H1 (cell line): ENCODE measurements at regions not wholly inside any gene's neighbourhood (a gene's known extent, or its start where the extent isn't known, plus 50 kb on each side); places are given as distances from the start of the nearest gene placed in this dataset.

Experiments used
- CTCF ChIA-PET: fragments of 300-600 bp; sonication (Branson Sonifier 250); formaldehyde crosslinking; loops from one replicate; lab custom pipeline; 2021; ENCODE audit not compliant: partially characterized antibody; lab: Charles Lee
- POLR2A ChIA-PET: fragments of 300-600 bp; sonication (Branson Sonifier 250); formaldehyde crosslinking; loops from one replicate; lab custom pipeline; 2021; ENCODE audit warnings: inconsistent platforms; ENCODE audit not compliant: partially characterized antibody; lab: Charles Lee
- DNase-seq, 2 experiments: peaks; one replicate each; pipeline versions ENCODE4 v3.0.0 to v3.0.0-alpha.2; 2010 to 2022; ENCODE audit warnings: low spot score in 2 of 2, low read depth in 1 of 2, mixed read lengths in 1 of 2
- FAIRE-seq: peaks from 2 replicates; lab custom pipeline; 2011; peaks lifted over from hg19 to GRCh38; lab: Jason Lieb, UNC
- H2AFZ ChIP-seq: 2 replicates; pipeline ENCODE4 v1.8.1; 2012; ENCODE audit warnings: low read length, inconsistent platforms
- H2AK5ac ChIP-seq: 2 replicates; pipeline ENCODE4 v1.6.1; 2013; ENCODE audit warnings: low read depth, low read length
- H2BK120ac ChIP-seq: replicated peaks from 2 replicates; pipeline ENCODE3; 2013; ENCODE audit warnings: low read depth, low read length, inconsistent platforms
- H2BK12ac ChIP-seq: 2 replicates; pipeline ENCODE4 v1.6.1; 2013; ENCODE audit warnings: low read depth, low read length
- H2BK15ac ChIP-seq: 2 replicates; pipeline ENCODE4 v1.6.1; 2013; ENCODE audit warnings: low read length
- H2BK20ac ChIP-seq: 2 replicates; pipeline ENCODE4 v1.6.1; 2013; ENCODE audit warnings: low read length
- H2BK5ac ChIP-seq: 2 replicates; pipeline ENCODE4 v1.6.1; 2013; ENCODE audit warnings: low read depth, low read length
- H3K14ac ChIP-seq: 2 replicates; pipeline ENCODE4 v1.6.1; 2013; ENCODE audit warnings: inconsistent platforms; ENCODE audit not compliant: insufficient read length
- H3K18ac ChIP-seq: 2 replicates; pipeline ENCODE4 v1.6.1; 2013; ENCODE audit warnings: low read length; ENCODE audit errors: extremely low read depth
- H3K23ac ChIP-seq: 2 replicates; pipeline ENCODE4 v1.6.1; 2013; ENCODE audit warnings: inconsistent platforms; ENCODE audit not compliant: insufficient read length
- H3K23me2 ChIP-seq: 2 replicates; pipeline ENCODE4 v1.6.1; 2013; ENCODE audit warnings: low read depth, low read length
- H3K27ac ChIP-seq: 2 replicates; pipeline ENCODE4 v1.6.1; 2011; ENCODE audit warnings: low read depth, low read length, inconsistent platforms
- H3K27me3 ChIP-seq, 4 experiments: replicated peaks in 1 of 4; 1 replicate in 1 of 4; 2 replicates in 3 of 4; pipeline versions ENCODE4 v1.6.1 to v1.8.1; 2011 to 2013; ENCODE audit warnings: low read length in 3 of 4, mild to moderate bottlenecking in 3 of 4, inconsistent platforms in 2 of 4, mixed read lengths in 2 of 4, moderate library complexity in 1 of 4; ENCODE audit not compliant: control insufficient read depth in 3 of 4, insufficient read depth in 3 of 4; ENCODE audit errors: extremely low read depth in 1 of 4
- H3K36me3 ChIP-seq, 4 experiments: 2 replicates each; pipeline versions ENCODE4 v1.6.1 to v1.8.1; 2011 to 2013; ENCODE audit warnings: mild to moderate bottlenecking in 4 of 4, low read length in 3 of 4, moderate library complexity in 2 of 4, control low read depth in 1 of 4, inconsistent platforms in 1 of 4; ENCODE audit not compliant: insufficient read depth in 4 of 4, control insufficient read depth in 2 of 4
- H3K4ac ChIP-seq: replicated peaks from 2 replicates; pipeline ENCODE3; 2013; ENCODE audit warnings: low read length, low read depth, mixed read lengths, inconsistent platforms; ENCODE audit not compliant: insufficient read length
- H3K4me1 ChIP-seq, 4 experiments: replicated peaks in 1 of 4; 1 replicate in 1 of 4; 2 replicates in 3 of 4; pipeline versions ENCODE4 v1.6.1 to v1.8.1; 2011 to 2013; ENCODE audit warnings: low read length in 3 of 4, inconsistent platforms in 2 of 4, mixed read lengths in 1 of 4; ENCODE audit not compliant: insufficient read depth in 4 of 4, control insufficient read depth in 3 of 4
- H3K4me2 ChIP-seq, 2 experiments: 2 replicates each; pipeline versions ENCODE4 v1.6.1 to v1.8.1; 2011 to 2013; ENCODE audit warnings: low read depth in 2 of 2, low read length in 2 of 2, control low read depth in 1 of 2, inconsistent platforms in 1 of 2, mild to moderate bottlenecking in 1 of 2; ENCODE audit not compliant: insufficient read depth in 1 of 2
- H3K4me3 ChIP-seq, 4 experiments: fragments of 200-600, 300-600 bp in 1 of 4; sonication (generic), shearing (Covaris generic), sonication (Bioruptor Twin) in 1 of 4; 2 replicates each; pipeline versions ENCODE4 v1.5.1 to v1.8.1; 2011 to 2016; ENCODE audit warnings: low read length in 4 of 4, low read depth in 3 of 4, control low read depth in 2 of 4, inconsistent platforms in 2 of 4, mild to moderate bottlenecking in 2 of 4, mixed read lengths in 1 of 4, moderate library complexity in 1 of 4; ENCODE audit not compliant: insufficient read depth in 2 of 4; ENCODE audit errors: extremely low read depth in 1 of 4
- H3K56ac ChIP-seq: replicated peaks from 2 replicates; pipeline ENCODE3; 2013; ENCODE audit warnings: low read depth, mild to moderate bottlenecking, mixed read lengths, low read length, inconsistent platforms; ENCODE audit not compliant: insufficient read length
- H3K79me1 ChIP-seq: 2 replicates; pipeline ENCODE4 v1.6.1; 2013; ENCODE audit warnings: low read depth, low read length, control low read depth
- H3K79me2 ChIP-seq, 2 experiments: 2 replicates each; pipeline versions ENCODE4 v1.6.1 to v1.8.1; 2012 to 2013; ENCODE audit warnings: low read length in 2 of 2, mild to moderate bottlenecking in 2 of 2, inconsistent platforms in 1 of 2; ENCODE audit not compliant: insufficient read depth in 2 of 2, control insufficient read depth in 1 of 2
- H3K9ac ChIP-seq, 4 experiments: replicated peaks in 1 of 4; 1 replicate in 1 of 4; 2 replicates in 3 of 4; pipeline versions ENCODE4 v1.6.1 to v1.8.1; 2011 to 2013; ENCODE audit warnings: low read depth in 3 of 4, low read length in 3 of 4, control low read depth in 2 of 4, mild to moderate bottlenecking in 2 of 4, moderate library complexity in 2 of 4, inconsistent platforms in 1 of 4; ENCODE audit errors: extremely low read depth in 1 of 4
- H3K9me3 ChIP-seq, 2 experiments: 2 replicates each; pipeline versions ENCODE4 v1.6.1 to v1.8.1; 2012 to 2013; ENCODE audit warnings: mild to moderate bottlenecking in 2 of 2, moderate library complexity in 2 of 2, control low read depth in 1 of 2, inconsistent platforms in 1 of 2, low read depth in 1 of 2, low read length in 1 of 2, mixed read lengths in 1 of 2; ENCODE audit not compliant: insufficient read depth in 2 of 2
- H4K20me1 ChIP-seq, 2 experiments: replicated peaks in 1 of 2; 2 replicates each; pipeline versions ENCODE3 to v1.8.1; 2011 to 2013; ENCODE audit warnings: inconsistent platforms in 2 of 2, low read length in 2 of 2, mild to moderate bottlenecking in 1 of 2; ENCODE audit not compliant: insufficient read depth in 2 of 2, control insufficient read depth in 1 of 2
- H4K5ac ChIP-seq: 2 replicates; pipeline ENCODE4 v1.6.1; 2013; ENCODE audit warnings: low read length, low read depth, mixed read lengths, inconsistent platforms; ENCODE audit not compliant: insufficient read length
- H4K8ac ChIP-seq: 2 replicates; pipeline ENCODE4 v1.8.0; 2013; ENCODE audit warnings: mild to moderate bottlenecking, moderate library complexity, low read length, inconsistent platforms; ENCODE audit not compliant: insufficient read depth; ENCODE audit errors: extremely low read depth
- H4K91ac ChIP-seq: replicated peaks from 2 replicates; pipeline ENCODE3; 2013; ENCODE audit warnings: low read length, mixed read lengths, inconsistent platforms; ENCODE audit not compliant: insufficient read length
- CBX5 ChIP-seq: fragments of 300-800, 300-1000 bp; sonication (generic); IDR thresholded peaks from 2 replicates; pipeline ENCODE4 v1.7.1; 2016; ENCODE audit warnings: antibody characterized with exemption, low read length, low read depth
- CEBPB ChIP-seq: IDR thresholded peaks from 2 replicates; pipeline ENCODE4 v1.6.1; 2012; ENCODE audit warnings: low read depth, low read length
- CTBP2 ChIP-seq: IDR thresholded peaks from 2 replicates; pipeline ENCODE4 v1.7.0; 2011; ENCODE audit warnings: borderline replicate concordance, mild to moderate bottlenecking, moderate library complexity, mixed read lengths, low read length; ENCODE audit not compliant: insufficient read depth, insufficient read length
- FOSL1 ChIP-seq: IDR thresholded peaks from 2 replicates; pipeline ENCODE4 v1.6.1; 2011; ENCODE audit warnings: mild to moderate bottlenecking, low read depth, low read length, moderate library complexity; ENCODE audit not compliant: insufficient read depth
- HDAC6 ChIP-seq: IDR thresholded peaks from one replicate; pipeline ENCODE4 v1.7.1; 2012; ENCODE audit warnings: low read depth, mild to moderate bottlenecking, inconsistent platforms, low read length, moderate library complexity
- RBBP5 ChIP-seq: IDR thresholded peaks from 2 replicates; pipeline ENCODE4 v1.7.1; 2012; ENCODE audit warnings: low read depth, mild to moderate bottlenecking, inconsistent platforms, low read length, moderate library complexity, borderline replicate concordance
- WGBS, 2 experiments: shearing (Covaris generic) in 1 of 2; methylation state at CpG; one replicate each; pipeline versions ENCODE4 v1.1.6 to v1.1.7; 2013 to 2015; ENCODE audit warnings: low lambda C conversion rate in 2 of 2, mixed read lengths in 2 of 2, inconsistent platforms in 1 of 2, low coverage in 1 of 2, missing lambda C conversion rate in 1 of 2; ENCODE audit not compliant: insufficient replicate concordance in 2 of 2, insufficient coverage in 1 of 2, insufficient read length in 1 of 2; ENCODE audit errors: extremely low coverage in 1 of 2, missing lambda C conversion rate in 1 of 2; 5-methylcytosine and 5-hydroxymethylcytosine counted together

- DNase-seq (no peak), FAIRE-seq (no peak)
- H3K18ac ChIP-seq = no peak overlapping the region
- no peaks in the 10 kb centered on the region for H3K79me2 ChIP-seq
- no peak overlapping the region for H2BK5ac ChIP-seq
- H4K8ac ChIP-seq = no peak overlapping the region
- ChIA-PET CTCF (interaction anchor here (2.0 kb wide), 1 partner anchor 11 kb away, joined by 4 read pairs; no protein-coding TSS in a partner anchor), POLR2A (no interaction called here)
- no peak overlapping the region for H3K4me3 ChIP-seq
- peaks cover 0 to 5% of the 10 kb centered on the region in 2 experiments; a peak in 1 of 4 replicates for H3K9me3 ChIP-seq
- H4K20me1 ChIP-seq = no peaks in the 10 kb centered on the region
- H3K4ac ChIP-seq = no peak overlapping the region
- no peak overlapping the region for H2AK5ac ChIP-seq
- H3K27me3 ChIP-seq = no peaks in the 10 kb centered on the region
- no peak overlapping the region for H3K4me2 ChIP-seq
- no peak overlapping the region for H3K56ac ChIP-seq
- no peak overlapping the region for H2BK15ac ChIP-seq
- H3K79me1 ChIP-seq = no peaks in the 10 kb centered on the region
- no peak overlapping the region for H2BK120ac ChIP-seq
- H3K36me3 ChIP-seq = no peaks in the 10 kb centered on the region
- H3K23me2 ChIP-seq = no peaks in the 10 kb centered on the region
- H2BK12ac ChIP-seq = no peak overlapping the region
- no peak overlapping the region for H4K91ac ChIP-seq
- no peak overlapping the region for H2BK20ac ChIP-seq
- peaks cover 0 to 5% (median 0%) of the 10 kb centered on the region in 4 experiments; a peak in 1 of 7 replicates for H3K4me1 ChIP-seq
- no peak overlapping the region for H3K9ac ChIP-seq
- H3K14ac ChIP-seq = no peak overlapping the region
- no peak for TF ChIP-seq CTBP2
- no peak for TF ChIP-seq CBX5
- TF ChIP-seq FOSL1 = no peak
- no peak for TF ChIP-seq HDAC6
- TF ChIP-seq RBBP5 = no peak
- TF ChIP-seq CEBPB = no peak
- no peak overlapping the region for H2AFZ ChIP-seq
- H4K5ac ChIP-seq = no peak overlapping the region
- H3K23ac ChIP-seq = no peak overlapping the region
- no peak overlapping the region for H3K27ac ChIP-seq
- 91% methylated on average over 2 of the region's 4 CpGs; no CpG with 5 or more reads in 1 of the 2 experiments for WGBS, 2 experiments
These were observed 214.4 kb upstream of the LEF1 start for GRCh38 chr4:108383157-108383556.
